Neural cell (in vitro differentiated cells): ENCODE measurements at regions not wholly inside any gene's neighbourhood (a gene's known extent, or its start where the extent isn't known, plus 50 kb on each side); places are given as distances from the start of the nearest gene placed in this dataset.

Source experiments
- H2AFZ ChIP-seq: fragments of 200-600, 300-800 bp; sonication (generic), shearing (Covaris generic); 2 replicates; pipeline ENCODE4 v1.6.0; 2014; ENCODE audit warnings: low read depth, mild to moderate bottlenecking, antibody characterized with exemption, low read length, moderate library complexity
- H3F3A ChIP-seq: fragments of 200-600 bp; shearing (Covaris generic); 2 replicates; pipeline ENCODE4 v1.6.1; 2016; ENCODE audit warnings: mild to moderate bottlenecking, moderate library complexity, mixed read lengths, antibody characterized with exemption, low read length; ENCODE audit not compliant: insufficient read depth, poor library complexity, severe bottlenecking
- H3K27ac ChIP-seq: fragments of 200-600, 300-800 bp; sonication (generic), shearing (Covaris generic); 2 replicates; pipeline ENCODE4 v1.5.1; 2014; ENCODE audit warnings: mild to moderate bottlenecking, low read length, moderate library complexity
- H3K27me3 ChIP-seq: fragments of 300-800, 200-600 bp; sonication (generic), shearing (Covaris generic); 2 replicates; pipeline ENCODE4 v1.6.0; 2014; ENCODE audit warnings: mild to moderate bottlenecking, low read depth, low read length, moderate library complexity; ENCODE audit not compliant: insufficient read depth
- H3K36me3 ChIP-seq: fragments of 300-800, 200-600 bp; sonication (generic), shearing (Covaris generic); 2 replicates; pipeline ENCODE4 v1.5.1; 2014; ENCODE audit warnings: mild to moderate bottlenecking, antibody characterized with exemption, low read length, moderate library complexity; ENCODE audit not compliant: insufficient read depth
- H3K4me2 ChIP-seq: fragments of 300-800, 200-600 bp; sonication (generic), shearing (Covaris generic); 2 replicates; pipeline ENCODE4 v1.6.0; 2014; ENCODE audit warnings: mild to moderate bottlenecking, low read length
- H3K4me3 ChIP-seq: fragments of 300-800, 200-600 bp; sonication (generic), shearing (Covaris generic); 2 replicates; pipeline ENCODE4 v1.5.1; 2014; ENCODE audit warnings: mild to moderate bottlenecking, low read length, moderate library complexity
- H3K79me2 ChIP-seq: fragments of 200-600 bp; shearing (Covaris generic); replicated peaks from 2 replicates; pipeline ENCODE4 v1.6.0; 2014; ENCODE audit warnings: mild to moderate bottlenecking, low read length, moderate library complexity; ENCODE audit not compliant: insufficient read depth
- H3K9ac ChIP-seq: fragments of 300-800, 200-600 bp; sonication (generic), shearing (Covaris generic); 2 replicates; pipeline ENCODE4 v1.6.1; 2016; ENCODE audit warnings: mild to moderate bottlenecking, low read length, mixed read lengths
- H3K9me2 ChIP-seq: fragments of 200-600 bp; shearing (Covaris generic); 2 replicates; pipeline ENCODE4 v1.6.1; 2016; ENCODE audit warnings: mild to moderate bottlenecking, low read length, mixed read lengths; ENCODE audit not compliant: insufficient read depth
- H3K9me3 ChIP-seq: fragments of 200-600, 300-800 bp; sonication (generic), shearing (Covaris generic); 2 replicates; pipeline ENCODE4 v1.6.1; 2016; ENCODE audit warnings: mild to moderate bottlenecking, mixed run types, low read length, moderate library complexity, mixed read lengths
- H4K20me1 ChIP-seq: fragments of 200-600 bp; shearing (Covaris generic); 2 replicates; pipeline ENCODE4 v1.6.1; 2016; ENCODE audit warnings: mild to moderate bottlenecking, mixed run types; ENCODE audit not compliant: insufficient read depth
- EP300 ChIP-seq: fragments of 450-650 bp; conservative IDR thresholded peaks from 2 replicates; pipeline ENCODE4 v1.6.1; 2014; ENCODE audit warnings: antibody characterized with exemption, mild to moderate bottlenecking, moderate library complexity; ENCODE audit not compliant: poor library complexity, severe bottlenecking
- EZH2 ChIP-seq: fragments of 200-600, 300-800 bp; shearing (Covaris generic), sonication (generic); IDR thresholded peaks from 2 replicates; pipeline ENCODE4 v1.6.1; 2014; ENCODE audit warnings: antibody characterized with exemption, low read length, borderline replicate concordance, mild to moderate bottlenecking; ENCODE audit not compliant: insufficient read depth, poor library complexity, severe bottlenecking
- MXI1 ChIP-seq: fragments of 450-650 bp; conservative IDR thresholded peaks from 2 replicates; pipeline ENCODE4 v1.6.1; 2014; ENCODE audit warnings: antibody characterized with exemption, mild to moderate bottlenecking; ENCODE audit not compliant: poor library complexity, severe bottlenecking
- POLR2AphosphoS5 ChIP-seq: IDR thresholded peaks from 2 replicates; pipeline ENCODE4 v1.6.1; 2012
- RAD21 ChIP-seq: fragments of 450-650 bp; conservative IDR thresholded peaks from 2 replicates; pipeline ENCODE4 v1.6.1; 2014; ENCODE audit warnings: antibody characterized with exemption, mild to moderate bottlenecking, moderate library complexity
- SMC3 ChIP-seq: fragments of 450-650 bp; conservative IDR thresholded peaks from 2 replicates; pipeline ENCODE4 v1.6.1; 2014; ENCODE audit warnings: antibody characterized with exemption, mild to moderate bottlenecking, moderate library complexity; ENCODE audit not compliant: poor library complexity
- TAF1 ChIP-seq: IDR thresholded peaks from 2 replicates; pipeline ENCODE4 v1.6.1; 2012; ENCODE audit warnings: low read depth
- TF ChIP-seq, protein P1 (sequence below): fragments of 450-650 bp; IDR thresholded peaks from 2 replicates; pipeline ENCODE4 v1.5.1; 2014; ENCODE audit warnings: antibody characterized with exemption, mild to moderate bottlenecking, moderate library complexity; ENCODE audit not compliant: poor library complexity, severe bottlenecking
- TF ChIP-seq, protein P2 (sequence below): IDR thresholded peaks from 2 replicates; pipeline ENCODE4 v1.6.1; 2012; ENCODE audit warnings: borderline replicate concordance

DNA sequence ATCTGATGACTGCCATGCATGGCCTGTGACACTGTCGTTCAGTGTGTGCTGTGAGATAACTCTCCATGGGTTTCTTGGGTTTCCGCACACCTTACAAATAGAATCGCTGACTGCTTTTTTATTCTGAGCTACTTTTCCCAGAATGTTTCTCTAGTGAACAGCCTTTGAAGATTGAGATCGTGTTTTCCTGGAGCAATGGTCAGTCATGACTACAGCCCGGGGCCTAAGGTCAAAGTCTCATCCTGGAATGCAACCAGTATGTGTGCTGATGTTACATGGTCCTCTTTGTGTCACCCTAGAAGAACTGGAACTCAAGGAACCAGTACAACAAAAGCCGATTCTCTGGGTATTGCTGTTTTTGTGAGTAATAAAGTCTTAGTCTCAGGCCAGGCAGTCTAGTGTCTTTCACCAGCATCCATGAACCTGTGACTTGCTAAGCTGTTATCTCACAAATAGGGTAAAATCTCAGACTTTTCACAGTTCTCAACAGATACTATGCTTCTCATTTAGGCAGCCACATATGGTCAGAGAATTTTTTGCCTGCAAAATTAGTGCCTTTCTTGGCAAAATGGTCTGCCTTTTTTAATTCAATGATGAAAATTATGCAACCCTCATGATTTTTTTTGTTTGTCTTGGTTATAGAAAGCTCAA, 124.9 kb upstream of the PIEZO2 start:
- no peak overlapping the region for H3K4me2 ChIP-seq
- no peaks in the 10 kb centered on the region for H3K9me3 ChIP-seq
- H3K4me3 ChIP-seq = no peak overlapping the region
- H3K27me3 ChIP-seq = no peaks in the 10 kb centered on the region
- H3K27ac ChIP-seq = no peak overlapping the region
- H3K79me2 ChIP-seq = no peaks in the 10 kb centered on the region
- H3F3A ChIP-seq = no peaks in the 10 kb centered on the region
- TF ChIP-seq EP300 (no peak), TAF1 (no peak), POLR2AphosphoS5 (no peak), MXI1 (no peak), RAD21 (no peak), EZH2 (no peak), SMC3 (no peak)
- TF ChIP-seq, protein P1, sequence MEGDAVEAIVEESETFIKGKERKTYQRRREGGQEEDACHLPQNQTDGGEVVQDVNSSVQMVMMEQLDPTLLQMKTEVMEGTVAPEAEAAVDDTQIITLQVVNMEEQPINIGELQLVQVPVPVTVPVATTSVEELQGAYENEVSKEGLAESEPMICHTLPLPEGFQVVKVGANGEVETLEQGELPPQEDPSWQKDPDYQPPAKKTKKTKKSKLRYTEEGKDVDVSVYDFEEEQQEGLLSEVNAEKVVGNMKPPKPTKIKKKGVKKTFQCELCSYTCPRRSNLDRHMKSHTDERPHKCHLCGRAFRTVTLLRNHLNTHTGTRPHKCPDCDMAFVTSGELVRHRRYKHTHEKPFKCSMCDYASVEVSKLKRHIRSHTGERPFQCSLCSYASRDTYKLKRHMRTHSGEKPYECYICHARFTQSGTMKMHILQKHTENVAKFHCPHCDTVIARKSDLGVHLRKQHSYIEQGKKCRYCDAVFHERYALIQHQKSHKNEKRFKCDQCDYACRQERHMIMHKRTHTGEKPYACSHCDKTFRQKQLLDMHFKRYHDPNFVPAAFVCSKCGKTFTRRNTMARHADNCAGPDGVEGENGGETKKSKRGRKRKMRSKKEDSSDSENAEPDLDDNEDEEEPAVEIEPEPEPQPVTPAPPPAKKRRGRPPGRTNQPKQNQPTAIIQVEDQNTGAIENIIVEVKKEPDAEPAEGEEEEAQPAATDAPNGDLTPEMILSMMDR = no peak
- TF ChIP-seq, protein P2, sequence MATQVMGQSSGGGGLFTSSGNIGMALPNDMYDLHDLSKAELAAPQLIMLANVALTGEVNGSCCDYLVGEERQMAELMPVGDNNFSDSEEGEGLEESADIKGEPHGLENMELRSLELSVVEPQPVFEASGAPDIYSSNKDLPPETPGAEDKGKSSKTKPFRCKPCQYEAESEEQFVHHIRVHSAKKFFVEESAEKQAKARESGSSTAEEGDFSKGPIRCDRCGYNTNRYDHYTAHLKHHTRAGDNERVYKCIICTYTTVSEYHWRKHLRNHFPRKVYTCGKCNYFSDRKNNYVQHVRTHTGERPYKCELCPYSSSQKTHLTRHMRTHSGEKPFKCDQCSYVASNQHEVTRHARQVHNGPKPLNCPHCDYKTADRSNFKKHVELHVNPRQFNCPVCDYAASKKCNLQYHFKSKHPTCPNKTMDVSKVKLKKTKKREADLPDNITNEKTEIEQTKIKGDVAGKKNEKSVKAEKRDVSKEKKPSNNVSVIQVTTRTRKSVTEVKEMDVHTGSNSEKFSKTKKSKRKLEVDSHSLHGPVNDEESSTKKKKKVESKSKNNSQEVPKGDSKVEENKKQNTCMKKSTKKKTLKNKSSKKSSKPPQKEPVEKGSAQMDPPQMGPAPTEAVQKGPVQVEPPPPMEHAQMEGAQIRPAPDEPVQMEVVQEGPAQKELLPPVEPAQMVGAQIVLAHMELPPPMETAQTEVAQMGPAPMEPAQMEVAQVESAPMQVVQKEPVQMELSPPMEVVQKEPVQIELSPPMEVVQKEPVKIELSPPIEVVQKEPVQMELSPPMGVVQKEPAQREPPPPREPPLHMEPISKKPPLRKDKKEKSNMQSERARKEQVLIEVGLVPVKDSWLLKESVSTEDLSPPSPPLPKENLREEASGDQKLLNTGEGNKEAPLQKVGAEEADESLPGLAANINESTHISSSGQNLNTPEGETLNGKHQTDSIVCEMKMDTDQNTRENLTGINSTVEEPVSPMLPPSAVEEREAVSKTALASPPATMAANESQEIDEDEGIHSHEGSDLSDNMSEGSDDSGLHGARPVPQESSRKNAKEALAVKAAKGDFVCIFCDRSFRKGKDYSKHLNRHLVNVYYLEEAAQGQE = no peak
- no peaks in the 10 kb centered on the region for H4K20me1 ChIP-seq
- H3K36me3 ChIP-seq = no peaks in the 10 kb centered on the region
- no peak overlapping the region for H3K9ac ChIP-seq
- H2AFZ ChIP-seq = no peak overlapping the region
- H3K9me2 ChIP-seq = no peaks in the 10 kb centered on the region

DNA sequence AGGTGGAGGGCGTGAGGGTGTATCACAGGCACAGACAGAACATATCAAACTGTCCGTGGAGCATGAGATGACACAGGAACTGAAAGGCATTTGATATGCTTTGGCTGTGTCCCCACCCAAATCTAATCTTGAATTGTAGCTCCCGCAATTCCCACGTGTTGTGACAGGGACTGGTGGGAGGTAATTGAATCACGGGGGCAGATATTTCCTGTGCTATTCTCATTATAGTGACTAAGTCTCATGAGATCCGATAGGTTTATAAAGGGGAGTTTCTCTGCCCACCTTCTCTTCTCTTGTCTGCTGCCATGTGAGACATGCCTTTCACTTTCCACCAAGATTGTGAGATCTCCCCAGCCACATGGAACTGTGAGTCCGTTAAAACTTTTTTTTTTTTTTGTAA, 123.1 kb upstream of the PIEZO2 start:
- no peaks in the 10 kb centered on the region for H3K36me3 ChIP-seq
- H3F3A ChIP-seq = no peaks in the 10 kb centered on the region
- no peak overlapping the region for H3K9ac ChIP-seq
- no peak overlapping the region for H2AFZ ChIP-seq
- H3K9me2 ChIP-seq = no peaks in the 10 kb centered on the region
- no peaks in the 10 kb centered on the region for H3K27me3 ChIP-seq
- no peak overlapping the region for H3K27ac ChIP-seq
- H3K9me3 ChIP-seq = no peaks in the 10 kb centered on the region
- H3K4me3 ChIP-seq = no peak overlapping the region
- TF ChIP-seq MXI1 = no peak
- TF ChIP-seq POLR2AphosphoS5 = no peak
- no peak for TF ChIP-seq SMC3
- no peak for TF ChIP-seq TAF1
- TF ChIP-seq, protein P1 = no peak
- TF ChIP-seq, protein P2 = no peak
- no peak for TF ChIP-seq EZH2
- TF ChIP-seq RAD21 = no peak
- no peak for TF ChIP-seq EP300
- no peaks in the 10 kb centered on the region for H4K20me1 ChIP-seq
- H3K79me2 ChIP-seq = no peaks in the 10 kb centered on the region
- no peak overlapping the region for H3K4me2 ChIP-seq
